ENCODE measurements at regions not wholly inside any gene's neighbourhood (a gene's known extent, or its start where the extent isn't known, plus 50 kb on each side); places are given as distances from the start of the nearest gene placed in this dataset.

- H3K27ac ChIP-seq = no peak overlapping the region
- H3K9me3 ChIP-seq = no peaks in the 10 kb centered on the region
- no peaks in the 10 kb centered on the region for H3K27me3 ChIP-seq
- no peak for TF ChIP-seq CTCF (IDR thresholded peaks at IDR 0.05)
- H3K4me3 ChIP-seq = no peak overlapping the region
- H3K4me1 ChIP-seq = no peaks in the 10 kb centered on the region
- H3K36me3 ChIP-seq = no peaks in the 10 kb centered on the region
- no peak for DNase-seq (ENCODE audit: low spot score)
Measured at GRCh38 chr4:84237008-84237407, 262.1 kb downstream of the NKX6-1 start.

GRCh38 chr4:84235126-84235944 lies 263.8 kb downstream of the NKX6-1 start:
- no peaks in the 10 kb centered on the region for H3K27me3 ChIP-seq
- no peak overlapping the region for H3K4me3 ChIP-seq
- H3K36me3 ChIP-seq = no peaks in the 10 kb centered on the region
- no peak overlapping the region for H3K27ac ChIP-seq
- no peaks in the 10 kb centered on the region for H3K4me1 ChIP-seq
- no peak for DNase-seq (ENCODE audit: low spot score)
- H3K9me3 ChIP-seq = no peaks in the 10 kb centered on the region
- TF ChIP-seq CTCF (IDR thresholded peaks at IDR 0.05) = no peak

- TF ChIP-seq CTCF (IDR thresholded peaks at IDR 0.05) = no peak
- H3K9me3 ChIP-seq = no peaks in the 10 kb centered on the region
- no peak overlapping the region for H3K27ac ChIP-seq
- no peaks in the 10 kb centered on the region for H3K36me3 ChIP-seq
- H3K4me3 ChIP-seq = no peak overlapping the region
- no peaks in the 10 kb centered on the region for H3K4me1 ChIP-seq
- no peak for DNase-seq (ENCODE audit: low spot score)
- H3K27me3 ChIP-seq = no peaks in the 10 kb centered on the region
Measured at GRCh38 chr4:84232309-84233095, 266.6 kb downstream of the NKX6-1 start.

- no peak overlapping the region for H3K27ac ChIP-seq
- no peak for DNase-seq (ENCODE audit: low spot score)
- no peaks in the 10 kb centered on the region for H3K4me1 ChIP-seq
- no peak for TF ChIP-seq CTCF (IDR thresholded peaks at IDR 0.05)
- H3K4me3 ChIP-seq = no peak overlapping the region
- no peaks in the 10 kb centered on the region for H3K36me3 ChIP-seq
- H3K27me3 ChIP-seq = no peaks in the 10 kb centered on the region
- H3K9me3 ChIP-seq = no peaks in the 10 kb centered on the region
Measured at GRCh38 chr4:84231539-84232055, 267.5 kb downstream of the NKX6-1 start.

- H3K4me1 ChIP-seq = no peaks in the 10 kb centered on the region
- no peaks in the 10 kb centered on the region for H3K36me3 ChIP-seq
- H3K27ac ChIP-seq = no peak overlapping the region
- no peak overlapping the region for H3K4me3 ChIP-seq
- TF ChIP-seq CTCF (IDR thresholded peaks at IDR 0.05) = no peak
- no peaks in the 10 kb centered on the region for H3K9me3 ChIP-seq
- DNase-seq (ENCODE audit: low spot score) = no peak
- H3K27me3 ChIP-seq = no peaks in the 10 kb centered on the region
Measured at GRCh38 chr4:84224522-84224921, 274.6 kb downstream of the NKX6-1 start.

All from right atrium auricular region (tissue), 2 donors.